Neural progenitor cell (in vitro differentiated cells): ENCODE measurements at regions not wholly inside any gene's neighbourhood (a gene's known extent, or its start where the extent isn't known, plus 50 kb on each side); places are given as distances from the start of the nearest gene placed in this dataset.

Experiments used
- DNase-seq: peaks from one replicate; pipeline ENCODE4 v3.0.0-alpha.2; 2016; ENCODE audit warnings: low spot score
- H2AFZ ChIP-seq: fragments of 200-600 bp; sonication (generic); replicated peaks from 2 replicates; pipeline ENCODE4 v1.6.1; 2016; ENCODE audit warnings: antibody characterized with exemption
- H3F3A ChIP-seq: fragments of 200-600 bp; sonication (generic); 2 replicates; pipeline ENCODE4 v1.6.1; 2016; ENCODE audit warnings: antibody characterized with exemption, low read depth
- H3K27ac ChIP-seq: fragments of 200-600 bp; sonication (generic); 2 replicates; pipeline ENCODE4 v1.5.1; 2016; ENCODE audit warnings: mild to moderate bottlenecking
- H3K27me3 ChIP-seq: fragments of 200-600 bp; sonication (generic); 2 replicates; pipeline ENCODE4 v1.6.1; 2016; ENCODE audit warnings: mild to moderate bottlenecking, moderate library complexity
- H3K36me3 ChIP-seq: fragments of 200-600 bp; sonication (generic); 2 replicates; pipeline ENCODE4 v1.5.1; 2016
- H3K4me1 ChIP-seq: fragments of 200-600 bp; sonication (generic); 2 replicates; pipeline ENCODE4 v1.6.1; 2016; ENCODE audit warnings: mixed run types
- H3K4me2 ChIP-seq: fragments of 200-600 bp; sonication (generic); 2 replicates; pipeline ENCODE4 v1.6.1; 2016
- H3K4me3 ChIP-seq: fragments of 200-600 bp; sonication (generic); 2 replicates; pipeline ENCODE4 v1.5.1; 2016
- H3K79me2 ChIP-seq: fragments of 200-600 bp; sonication (generic); 2 replicates; pipeline ENCODE4 v1.6.1; 2016; ENCODE audit warnings: low read depth
- H3K9ac ChIP-seq: fragments of 200-600 bp; sonication (generic); 2 replicates; pipeline ENCODE4 v1.6.1; 2016
- H3K9me3 ChIP-seq: fragments of 200-600 bp; sonication (generic); 2 replicates; pipeline ENCODE4 v1.5.1; 2016; ENCODE audit warnings: low read depth
- H4K20me1 ChIP-seq: fragments of 200-600 bp; sonication (generic); 2 replicates; pipeline ENCODE4 v1.6.1; 2016; ENCODE audit warnings: low read depth
- H3K27ac Mint-ChIP-seq: 3 replicates; pipeline ENCODE4 v1.8.0; 2021; ENCODE audit warnings: mixed read lengths
- H3K27me3 Mint-ChIP-seq: 2 replicates; pipeline ENCODE4 v1.8.0; 2022; ENCODE audit warnings: low read depth, mild to moderate bottlenecking, inconsistent platforms, moderate library complexity, mixed read lengths; ENCODE audit not compliant: insufficient read depth
- H3K36me3 Mint-ChIP-seq: 3 replicates; pipeline ENCODE4 v1.8.0; 2021; ENCODE audit warnings: mixed read lengths
- H3K4me1 Mint-ChIP-seq: 3 replicates; pipeline ENCODE4 v1.8.0; 2021; ENCODE audit warnings: mixed read lengths
- H3K4me3 Mint-ChIP-seq: 3 replicates; pipeline ENCODE4 v1.8.0; 2021; ENCODE audit warnings: mild to moderate bottlenecking, moderate library complexity, mixed read lengths
- H3K9me3 Mint-ChIP-seq: 3 replicates; pipeline ENCODE4 v1.8.0; 2020; ENCODE audit warnings: mixed read lengths
- EZH2 ChIP-seq: fragments of 200-600 bp; sonication (generic); IDR thresholded peaks from 2 replicates; pipeline ENCODE4 v1.6.1; 2017; ENCODE audit warnings: antibody characterized with exemption, mild to moderate bottlenecking, moderate library complexity
- EZH2phosphoT487 ChIP-seq: fragments of 200-600 bp; sonication (generic); IDR thresholded peaks from 2 replicates; pipeline ENCODE4 v1.6.1; 2017; ENCODE audit warnings: antibody characterized with exemption
- TF ChIP-seq, protein P1 (sequence below): fragments of 200-600 bp; sonication (generic); IDR thresholded peaks from 2 replicates; pipeline ENCODE4 v1.5.1; 2017; ENCODE audit warnings: antibody characterized with exemption, mild to moderate bottlenecking

DNA sequence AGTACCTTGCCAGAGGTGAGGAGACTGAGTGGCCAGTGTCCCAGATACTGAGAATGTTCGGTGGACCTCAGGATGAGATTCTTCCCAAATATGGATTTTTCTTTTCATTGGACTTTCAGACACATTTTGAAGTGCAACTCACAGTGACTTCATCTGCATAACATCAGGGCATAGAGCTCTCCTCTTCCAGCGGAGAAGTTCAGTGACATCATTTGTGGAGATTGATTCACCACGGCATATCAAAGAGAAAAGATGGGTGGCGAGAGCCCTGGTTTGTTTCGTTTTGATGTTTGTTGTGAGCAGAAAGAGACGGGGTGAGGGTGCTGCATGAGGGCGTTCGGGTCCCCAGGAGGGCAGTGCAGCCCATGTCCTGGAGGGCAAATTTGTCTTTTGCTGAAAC, 120.1 kb upstream of the GPR12 start:
- Histone ChIP-seq H3K36me3 (no peaks in the 10 kb centered on the region), H3K4me3 (no peak overlapping the region), H3K79me2 (no peaks in the 10 kb centered on the region), H4K20me1 (no peaks in the 10 kb centered on the region), H3K4me2 (peak overlapping the region; percentile 7), H3K27me3 (no peaks in the 10 kb centered on the region), H3F3A (no peaks in the 10 kb centered on the region), H3K9ac (no peak overlapping the region), H3K4me1 (peaks cover 16% of the 10 kb centered on the region), H3K9me3 (no peaks in the 10 kb centered on the region), H2AFZ (peak overlapping the region; percentile 54), H3K27ac (no peak overlapping the region)
- peaks cover 9% of the 10 kb centered on the region for H3K9me3 Mint-ChIP-seq
- TF ChIP-seq EZH2 (no peak), EZH2phosphoT487 (no peak)
- TF ChIP-seq, protein P1, sequence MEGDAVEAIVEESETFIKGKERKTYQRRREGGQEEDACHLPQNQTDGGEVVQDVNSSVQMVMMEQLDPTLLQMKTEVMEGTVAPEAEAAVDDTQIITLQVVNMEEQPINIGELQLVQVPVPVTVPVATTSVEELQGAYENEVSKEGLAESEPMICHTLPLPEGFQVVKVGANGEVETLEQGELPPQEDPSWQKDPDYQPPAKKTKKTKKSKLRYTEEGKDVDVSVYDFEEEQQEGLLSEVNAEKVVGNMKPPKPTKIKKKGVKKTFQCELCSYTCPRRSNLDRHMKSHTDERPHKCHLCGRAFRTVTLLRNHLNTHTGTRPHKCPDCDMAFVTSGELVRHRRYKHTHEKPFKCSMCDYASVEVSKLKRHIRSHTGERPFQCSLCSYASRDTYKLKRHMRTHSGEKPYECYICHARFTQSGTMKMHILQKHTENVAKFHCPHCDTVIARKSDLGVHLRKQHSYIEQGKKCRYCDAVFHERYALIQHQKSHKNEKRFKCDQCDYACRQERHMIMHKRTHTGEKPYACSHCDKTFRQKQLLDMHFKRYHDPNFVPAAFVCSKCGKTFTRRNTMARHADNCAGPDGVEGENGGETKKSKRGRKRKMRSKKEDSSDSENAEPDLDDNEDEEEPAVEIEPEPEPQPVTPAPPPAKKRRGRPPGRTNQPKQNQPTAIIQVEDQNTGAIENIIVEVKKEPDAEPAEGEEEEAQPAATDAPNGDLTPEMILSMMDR: no peak
- peaks cover 10% of the 10 kb centered on the region for H3K27me3 Mint-ChIP-seq
- H3K4me1 Mint-ChIP-seq: peaks cover 6% of the 10 kb centered on the region
- no peaks in the 10 kb centered on the region for H3K36me3 Mint-ChIP-seq
- H3K4me3 Mint-ChIP-seq: no peak overlapping the region
- H3K27ac Mint-ChIP-seq: no peak overlapping the region
- DNase-seq: no peak

DNA sequence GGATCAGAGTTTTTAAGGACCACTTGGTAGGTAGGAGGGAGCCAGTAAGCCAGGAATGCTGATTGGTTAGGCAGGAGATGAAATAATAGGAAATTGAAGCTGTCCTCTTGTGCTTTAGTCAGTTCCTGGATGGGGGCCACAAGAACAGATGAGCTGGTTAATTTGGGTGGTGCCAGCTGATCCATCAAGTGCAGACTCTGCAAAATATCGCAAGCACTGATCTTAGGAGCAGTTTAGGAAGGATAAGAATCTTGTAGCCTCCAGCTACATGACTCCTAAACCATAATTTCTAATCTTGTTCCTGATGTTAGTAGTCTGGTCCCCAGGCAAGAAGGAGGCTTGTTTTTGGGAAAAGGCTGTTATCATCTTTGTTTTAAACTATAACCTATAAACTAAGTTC, 117.9 kb upstream of the GPR12 start:
- no peaks in the 10 kb centered on the region for H3K36me3 Mint-ChIP-seq
- peaks cover 5% of the 10 kb centered on the region for H3K9me3 Mint-ChIP-seq

DNA sequence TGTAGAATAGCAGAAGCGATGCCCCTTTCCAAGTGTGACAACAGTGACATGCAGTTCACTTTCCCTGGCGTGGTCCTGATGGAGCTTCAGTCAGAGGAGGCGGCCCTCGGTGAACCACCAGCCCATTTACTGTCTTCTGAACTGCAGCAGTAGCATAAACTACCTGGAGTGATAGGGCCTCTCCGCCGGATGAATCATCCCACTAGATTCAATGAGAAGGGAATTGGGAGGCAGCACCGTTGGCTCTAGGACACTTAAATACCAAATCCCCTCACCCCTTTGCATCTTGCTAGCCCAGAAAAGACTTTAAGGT, 112.8 kb upstream of the GPR12 start:
- no peak overlapping the region for H3K9ac ChIP-seq
- peaks cover 10% of the 10 kb centered on the region for H3K27me3 Mint-ChIP-seq
- no peak overlapping the region for H3K27ac ChIP-seq
- no peak overlapping the region for H3K27ac Mint-ChIP-seq
- H3K4me1 Mint-ChIP-seq: no peaks in the 10 kb centered on the region
- peak overlapping the region; percentile 48 for H3K4me2 ChIP-seq
- H3K79me2 ChIP-seq: no peaks in the 10 kb centered on the region
- H3F3A ChIP-seq: peaks cover 16% of the 10 kb centered on the region
- no peak overlapping the region for H3K4me3 ChIP-seq
- no peak overlapping the region for H2AFZ ChIP-seq
- H3K9me3 ChIP-seq: no peaks in the 10 kb centered on the region
- peaks cover 5% of the 10 kb centered on the region for H3K9me3 Mint-ChIP-seq
- peaks cover 16% of the 10 kb centered on the region for H3K4me1 ChIP-seq
- H3K36me3 Mint-ChIP-seq: no peaks in the 10 kb centered on the region
- H3K27me3 ChIP-seq: peaks cover 7% of the 10 kb centered on the region
- H3K36me3 ChIP-seq: no peaks in the 10 kb centered on the region
- peak; percentile 16 for DNase-seq
- H4K20me1 ChIP-seq: peaks cover 11% of the 10 kb centered on the region
- H3K4me3 Mint-ChIP-seq: no peak overlapping the region
- TF ChIP-seq EZH2phosphoT487 (no peak), EZH2 (no peak)
- TF ChIP-seq, protein P1: no peak

More for the DNA sequence above, 117.9 kb upstream of the GPR12 start:
- Mint-ChIP-seq H3K27ac (no peak overlapping the region), H3K27me3 (peaks cover 10% of the 10 kb centered on the region), H3K4me3 (no peak overlapping the region), H3K4me1 (peaks cover 6% of the 10 kb centered on the region)
- H3K9ac ChIP-seq: no peak overlapping the region
- H3K4me1 ChIP-seq: peaks cover 27% of the 10 kb centered on the region
- H3K27me3 ChIP-seq: no peaks in the 10 kb centered on the region
- no peak overlapping the region for H3K4me2 ChIP-seq
- no peak overlapping the region for H3K4me3 ChIP-seq
- no peak overlapping the region for H2AFZ ChIP-seq
- peaks cover 7% of the 10 kb centered on the region for H4K20me1 ChIP-seq
- TF ChIP-seq EZH2 (no peak), EZH2phosphoT487 (no peak)
- TF ChIP-seq, protein P1: no peak
- no peaks in the 10 kb centered on the region for H3K79me2 ChIP-seq
- H3K36me3 ChIP-seq: no peaks in the 10 kb centered on the region
- H3K9me3 ChIP-seq: no peaks in the 10 kb centered on the region
- peaks cover 10% of the 10 kb centered on the region for H3F3A ChIP-seq
- no peak for DNase-seq
- no peak overlapping the region for H3K27ac ChIP-seq
